Stimulated activated CD8-positive, alpha-beta memory T cell treated with anti-CD3 and anti-CD28 coated beads, Interleukin-7, amount 100 ng/mL, for 4 hours (primary cell): ENCODE measurements at regions not wholly inside any gene's neighbourhood (a gene's known extent, or its start where the extent isn't known, plus 50 kb on each side); places are given as distances from the start of the nearest gene placed in this dataset.

Experiments used
- DNase-seq, 2 donors: peaks; one replicate each; pipeline ENCODE4 v3.0.0-alpha.2; 2020; ENCODE audit warnings: low read depth in 2 of 2

- DNase-seq: no peak
These were observed 67.5 kb upstream of the S1PR3 start for GRCh38 chr9:88923653-88924288.

- no peak for DNase-seq
These were observed 65.8 kb upstream of the S1PR3 start for GRCh38 chr9:88925481-88925880.

DNA sequence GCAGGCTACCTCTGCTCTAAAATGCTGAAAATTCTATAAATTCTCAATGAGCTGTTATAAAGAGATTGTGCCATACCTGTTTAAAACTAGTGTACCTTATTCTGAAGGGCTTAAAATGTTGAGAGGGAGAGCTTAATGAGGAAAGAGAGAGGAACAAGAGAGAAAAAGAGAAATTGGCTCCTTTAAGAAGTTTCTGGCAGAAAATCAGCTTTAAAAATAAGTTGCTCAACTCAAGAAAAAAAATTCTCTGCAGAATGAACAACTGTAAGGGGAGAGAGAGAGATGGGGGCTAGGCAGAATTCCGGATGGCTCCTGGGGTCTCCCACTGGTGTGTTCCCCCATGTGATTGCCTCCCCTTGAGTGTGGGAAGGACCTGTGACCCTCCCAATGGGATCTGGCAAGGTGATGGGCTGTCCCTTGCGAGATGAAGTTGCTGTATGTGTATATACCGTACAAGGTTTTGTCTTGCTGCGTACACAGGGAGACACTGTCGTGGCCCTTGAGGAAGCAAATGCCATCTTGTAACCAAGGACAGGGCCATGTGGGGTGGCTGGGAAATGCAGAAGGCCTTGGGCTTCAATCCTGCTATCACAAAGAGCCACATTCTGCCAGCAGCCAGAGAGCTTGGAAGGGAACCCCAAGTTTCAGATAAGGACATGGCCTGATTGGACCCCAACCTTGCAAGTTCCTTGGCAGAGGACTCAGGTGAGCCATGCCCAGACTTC, 64.3 kb upstream of the S1PR3 start:
- no peak for DNase-seq

GRCh38 chr9:88927510-88927909, 63.8 kb upstream of the S1PR3 start:
- no peak for DNase-seq

GRCh38 chr9:88930716-88931115, 60.6 kb upstream of the S1PR3 start:
- no peak for DNase-seq

- DNase-seq: no peak
These were observed 58.5 kb upstream of the S1PR3 start for GRCh38 chr9:88932766-88933165.

- no peak for DNase-seq
These were observed 57.5 kb upstream of the S1PR3 start for GRCh38 chr9:88933607-88934379.

GRCh38 chr9:88934876-88935535, 56.3 kb upstream of the S1PR3 start:
- no peak for DNase-seq

GRCh38 chr9:88936132-88936531, 55.1 kb upstream of the S1PR3 start:
- no peak for DNase-seq

- no peak for DNase-seq
These were observed 54.6 kb upstream of the S1PR3 start for GRCh38 chr9:88936668-88937067.

DNA sequence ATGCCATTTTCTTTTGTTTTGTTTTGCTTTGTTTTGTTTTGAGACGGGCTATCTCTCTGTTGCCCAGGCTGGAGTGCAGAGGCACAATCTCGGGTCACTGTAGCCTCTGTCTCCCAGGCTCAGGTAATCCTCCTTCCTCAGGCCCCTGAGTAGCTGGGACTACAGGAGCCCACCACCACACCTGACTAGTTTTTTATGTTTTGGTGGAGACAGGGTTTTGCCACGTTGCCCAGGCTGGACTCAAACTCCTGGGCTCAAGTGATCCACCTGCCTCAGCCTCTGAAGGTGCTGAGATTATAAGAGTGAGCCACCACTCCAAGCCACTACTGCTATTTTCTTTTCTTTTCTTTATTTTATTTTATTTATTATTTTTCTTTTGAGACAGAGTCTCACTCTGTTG, 54.0 kb upstream of the S1PR3 start:
- DNase-seq: no peak

DNA sequence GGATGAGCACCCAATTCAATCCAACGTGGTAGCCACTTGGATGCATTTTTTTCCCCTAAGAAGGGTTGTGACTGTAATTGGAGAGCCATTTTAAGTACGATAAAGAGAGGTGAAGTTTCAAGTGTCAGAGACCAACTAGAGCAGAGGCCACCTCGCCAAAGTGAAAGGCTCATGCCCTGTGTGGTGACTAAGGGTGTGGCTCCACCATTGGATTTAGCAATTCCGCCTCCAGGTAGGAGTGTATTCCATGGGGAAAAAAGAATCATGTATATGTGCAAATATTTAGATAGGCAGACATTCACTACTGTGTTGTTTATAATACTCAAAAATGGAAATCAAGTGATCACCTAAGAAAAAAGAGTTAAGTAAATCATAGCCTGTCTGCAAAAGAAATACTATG, 53.1 kb upstream of the S1PR3 start:
- no peak for DNase-seq
